ENCODE measurements at regions not wholly inside any gene's neighbourhood (a gene's known extent, or its start where the extent isn't known, plus 50 kb on each side); places are given as distances from the start of the nearest gene placed in this dataset.

- Histone ChIP-seq H4K20me1 (ENCODE audit: insufficient read depth) (no peaks in the 10 kb centered on the region), H3K79me2 (ENCODE audit: insufficient read depth) (no peaks in the 10 kb centered on the region), H3K9me3 (no peaks in the 10 kb centered on the region), H3F3A (replicated peaks; ENCODE audit: insufficient read depth) (peaks cover 19% of the 10 kb centered on the region), H3K27ac (ENCODE audit: low read depth in 2 of 2, low read length in 1 of 2) (peak overlapping the region in 1 of 2 experiments; percentile 54; a peak in 2 of 4 replicates), H3K4me3 (ENCODE audit: low read depth in 2 of 2, low read length in 1 of 2) (0 out of 4 replicates have a peak overlapping the region, but pooled peaks of 1 of the 2 experiments have one; percentile 8), H3K36me3 (replicated peaks in 1 of 2; ENCODE audit: control insufficient read depth in 1 of 2, insufficient read depth in 2 of 2, low read length in 1 of 2) (no peaks in the 10 kb centered on the region), H3K27me3 (ENCODE audit: insufficient read depth) (no peaks in the 10 kb centered on the region), H3K9me2 (no peaks in the 10 kb centered on the region), H3K4me2 (peak overlapping the region; percentile 48), H3K9ac (no peak overlapping the region), H3K4me1 (ENCODE audit: control insufficient read depth in 1 of 2, insufficient read depth in 2 of 2, low read depth in 1 of 2, low read length in 1 of 2) (peaks cover 20% of the 10 kb centered on the region in 2 experiments; a peak in 3 of 4 replicates), H2AFZ (ENCODE audit: low read depth) (no peak overlapping the region; the same call in 1 of the 2 replicates)
- TF ChIP-seq FOSL2 (IDR thresholded peaks at IDR 0.05; ENCODE audit: borderline replicate concordance, low read depth) (peak; percentile 34; the same call in 1 of the 2 replicates), EP300 (IDR thresholded peaks at IDR 0.05; ENCODE audit: borderline replicate concordance in 1 of 2, low read depth in 1 of 2, low read length in 1 of 2) (peak in 1 of 2 experiments; percentile 37; a peak in 1 of 4 replicates), CTCF (IDR thresholded peaks at IDR 0.05) (no peak)
- TF ChIP-seq, protein P1, sequence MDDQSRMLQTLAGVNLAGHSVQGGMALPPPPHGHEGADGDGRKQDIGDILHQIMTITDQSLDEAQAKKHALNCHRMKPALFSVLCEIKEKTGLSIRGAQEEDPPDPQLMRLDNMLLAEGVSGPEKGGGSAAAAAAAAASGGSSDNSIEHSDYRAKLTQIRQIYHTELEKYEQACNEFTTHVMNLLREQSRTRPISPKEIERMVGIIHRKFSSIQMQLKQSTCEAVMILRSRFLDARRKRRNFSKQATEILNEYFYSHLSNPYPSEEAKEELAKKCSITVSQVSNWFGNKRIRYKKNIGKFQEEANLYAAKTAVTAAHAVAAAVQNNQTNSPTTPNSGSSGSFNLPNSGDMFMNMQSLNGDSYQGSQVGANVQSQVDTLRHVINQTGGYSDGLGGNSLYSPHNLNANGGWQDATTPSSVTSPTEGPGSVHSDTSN (IDR thresholded peaks at IDR 0.05) = peak; percentile 79
- ChIA-PET CTCF (no interaction called here), POLR2A (no interaction called here)
- DNase-seq = no peak
- 9% methylated on average over 2 of the region's 2 CpGs for WGBS (ENCODE audit: low lambda C conversion rate)
Observed at GRCh38 chr6:5936140-5936539, 70.6 kb downstream of the NRN1 start.

GRCh38 chr6:5930968-5931367 lies 75.8 kb downstream of the NRN1 start:
- H3K9ac ChIP-seq = no peak overlapping the region
- H3K27ac ChIP-seq (ENCODE audit: low read depth in 2 of 2, low read length in 1 of 2) = no peak overlapping the region
- POLR2A ChIA-PET = no interaction called here
- H4K20me1 ChIP-seq (ENCODE audit: insufficient read depth) = no peaks in the 10 kb centered on the region
- no peaks in the 10 kb centered on the region for H3K9me3 ChIP-seq
- H3K9me2 ChIP-seq = no peaks in the 10 kb centered on the region
- H3K4me2 ChIP-seq = no peak overlapping the region
- peaks cover 6% of the 10 kb centered on the region; the same call in 1 of the 2 replicates for H3K27me3 ChIP-seq (ENCODE audit: insufficient read depth)
- H2AFZ ChIP-seq (ENCODE audit: low read depth) = no peak overlapping the region
- H3K79me2 ChIP-seq (ENCODE audit: insufficient read depth) = no peaks in the 10 kb centered on the region
- H3K36me3 ChIP-seq (replicated peaks in 1 of 2; ENCODE audit: control insufficient read depth in 1 of 2, insufficient read depth in 2 of 2, low read length in 1 of 2) = no peaks in the 10 kb centered on the region
- no peaks in the 10 kb centered on the region for H3F3A ChIP-seq (replicated peaks; ENCODE audit: insufficient read depth)
- DNase-seq = no peak
- CTCF ChIA-PET = no interaction called here
- H3K4me1 ChIP-seq (ENCODE audit: control insufficient read depth in 1 of 2, insufficient read depth in 2 of 2, low read depth in 1 of 2, low read length in 1 of 2) = peaks cover under 1% of the 10 kb centered on the region in 2 experiments; a peak in 2 of 4 replicates
- 8% methylated on average over 2 of the region's 2 CpGs for WGBS (ENCODE audit: low lambda C conversion rate)
- TF ChIP-seq, protein P2, sequence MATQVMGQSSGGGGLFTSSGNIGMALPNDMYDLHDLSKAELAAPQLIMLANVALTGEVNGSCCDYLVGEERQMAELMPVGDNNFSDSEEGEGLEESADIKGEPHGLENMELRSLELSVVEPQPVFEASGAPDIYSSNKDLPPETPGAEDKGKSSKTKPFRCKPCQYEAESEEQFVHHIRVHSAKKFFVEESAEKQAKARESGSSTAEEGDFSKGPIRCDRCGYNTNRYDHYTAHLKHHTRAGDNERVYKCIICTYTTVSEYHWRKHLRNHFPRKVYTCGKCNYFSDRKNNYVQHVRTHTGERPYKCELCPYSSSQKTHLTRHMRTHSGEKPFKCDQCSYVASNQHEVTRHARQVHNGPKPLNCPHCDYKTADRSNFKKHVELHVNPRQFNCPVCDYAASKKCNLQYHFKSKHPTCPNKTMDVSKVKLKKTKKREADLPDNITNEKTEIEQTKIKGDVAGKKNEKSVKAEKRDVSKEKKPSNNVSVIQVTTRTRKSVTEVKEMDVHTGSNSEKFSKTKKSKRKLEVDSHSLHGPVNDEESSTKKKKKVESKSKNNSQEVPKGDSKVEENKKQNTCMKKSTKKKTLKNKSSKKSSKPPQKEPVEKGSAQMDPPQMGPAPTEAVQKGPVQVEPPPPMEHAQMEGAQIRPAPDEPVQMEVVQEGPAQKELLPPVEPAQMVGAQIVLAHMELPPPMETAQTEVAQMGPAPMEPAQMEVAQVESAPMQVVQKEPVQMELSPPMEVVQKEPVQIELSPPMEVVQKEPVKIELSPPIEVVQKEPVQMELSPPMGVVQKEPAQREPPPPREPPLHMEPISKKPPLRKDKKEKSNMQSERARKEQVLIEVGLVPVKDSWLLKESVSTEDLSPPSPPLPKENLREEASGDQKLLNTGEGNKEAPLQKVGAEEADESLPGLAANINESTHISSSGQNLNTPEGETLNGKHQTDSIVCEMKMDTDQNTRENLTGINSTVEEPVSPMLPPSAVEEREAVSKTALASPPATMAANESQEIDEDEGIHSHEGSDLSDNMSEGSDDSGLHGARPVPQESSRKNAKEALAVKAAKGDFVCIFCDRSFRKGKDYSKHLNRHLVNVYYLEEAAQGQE (IDR thresholded peaks at IDR 0.05; ENCODE audit: low read depth, low read length) = peak; percentile 75; the same call in 1 of the 2 replicates
- no peak for TF ChIP-seq CHD2 (IDR thresholded peaks at IDR 0.05; ENCODE audit: low read length, partially characterized antibody)
- no peak for TF ChIP-seq FOXM1 (IDR thresholded peaks at IDR 0.05; ENCODE audit: low read depth)
- no peak for TF ChIP-seq NRF1 (IDR thresholded peaks at IDR 0.05; ENCODE audit: low read depth, low read length)
- TF ChIP-seq TAF1 (IDR thresholded peaks at IDR 0.05; ENCODE audit: borderline replicate concordance, low read depth, low read length) = no peak
- no peak for TF ChIP-seq TEAD4 (IDR thresholded peaks at IDR 0.05; ENCODE audit: borderline replicate concordance, insufficient read depth)
- no peak for TF ChIP-seq GABPA (IDR thresholded peaks at IDR 0.05; ENCODE audit: low read depth)
- TF ChIP-seq IRF3 (IDR thresholded peaks at IDR 0.05; ENCODE audit: low read depth, low read length) = no peak
- no peak overlapping the region for H3K4me3 ChIP-seq (ENCODE audit: low read depth in 2 of 2, low read length in 1 of 2)

All from SK-N-SH (cell line).